Lower leg skin (tissue), 3 donors: ENCODE measurements at regions not wholly inside any gene's neighbourhood (a gene's known extent, or its start where the extent isn't known, plus 50 kb on each side); places are given as distances from the start of the nearest gene placed in this dataset.

ENCODE experiments used
- CTCF ChIP-seq, 3 donors: fragments of 450-650 bp; IDR thresholded peaks; one replicate each; pipeline ENCODE4 v1.5.1; 2016; ENCODE audit warnings: antibody characterized with exemption in 3 of 3, mild to moderate bottlenecking in 3 of 3, moderate library complexity in 2 of 3
- POLR2A ChIP-seq, 2 donors: fragments of 450-650 bp; IDR thresholded peaks; one replicate each; pipeline ENCODE4 v1.6.1; 2016 to 2017; ENCODE audit warnings: antibody characterized with exemption in 2 of 2, mild to moderate bottlenecking in 1 of 2, moderate library complexity in 1 of 2

GRCh38 chr1:29414086-29414485 is 177.8 kb downstream of the PTPRU start:
- no peak for TF ChIP-seq POLR2A (IDR thresholded peaks at IDR 0.05)
- no peak for TF ChIP-seq CTCF (IDR thresholded peaks at IDR 0.05)
